Endothelial cell of umbilical vein (primary cell): ENCODE measurements at regions not wholly inside any gene's neighbourhood (a gene's known extent, or its start where the extent isn't known, plus 50 kb on each side); places are given as distances from the start of the nearest gene placed in this dataset.

Source experiments
- BruUV-seq: library from RNA; stranded (reverse); fragments of 400-500 nt; replicated peaks from 2 replicates; lab custom pipeline; 2021; lab: Mats Ljungman, UMichigan
- CTCF ChIA-PET: fragments of 300-600, 350-600 bp; sonication (Branson Sonifier 250); formaldehyde crosslinking; loops from one replicate; lab custom pipeline; 2021; ENCODE audit warnings: antibody characterized with exemption, inconsistent platforms; lab: Charles Lee
- POLR2A ChIA-PET: fragments of 300-600, 350-600 bp; sonication (Branson Sonifier 250); formaldehyde crosslinking; loops from one replicate; lab custom pipeline; 2021; ENCODE audit warnings: antibody characterized with exemption, inconsistent platforms; lab: Charles Lee
- DNase-seq: peaks from one replicate; pipeline ENCODE4 v3.0.0-alpha.2; 2011; ENCODE audit warnings: low read depth, low spot score
- FAIRE-seq: peaks from 2 replicates; lab custom pipeline; 2011; peaks lifted over from hg19 to GRCh38; lab: Jason Lieb, UNC
- H2AFZ ChIP-seq: 2 replicates; pipeline ENCODE4 v1.6.0; 2012; ENCODE audit warnings: low read depth, low read length, control low read depth, inconsistent platforms
- H3K27ac ChIP-seq: 2 replicates; pipeline ENCODE4 v1.5.1; 2011; ENCODE audit warnings: low read depth, mild to moderate bottlenecking, control low read depth, low read length, moderate library complexity; ENCODE audit not compliant: insufficient read depth
- H3K27me3 ChIP-seq, 2 experiments: 2 replicates each; pipeline versions ENCODE4 v1.6.0 to v1.6.1; 2011; ENCODE audit warnings: low read length in 2 of 2, mixed read lengths in 1 of 2; ENCODE audit not compliant: control insufficient read depth in 2 of 2, insufficient read depth in 2 of 2
- H3K36me3 ChIP-seq, 2 experiments: 2 replicates in 1 of 2; 3 replicates in 1 of 2; pipeline ENCODE4 v1.5.1; 2011; ENCODE audit warnings: low read length in 2 of 2, mild to moderate bottlenecking in 1 of 2, moderate library complexity in 1 of 2; ENCODE audit not compliant: control insufficient read depth in 2 of 2, insufficient read depth in 2 of 2; ENCODE audit errors: extremely low read depth in 1 of 2
- H3K4me1 ChIP-seq: 3 replicates; pipeline ENCODE4 v1.5.1; 2011; ENCODE audit warnings: mild to moderate bottlenecking, low read length; ENCODE audit not compliant: control insufficient read depth, insufficient read depth; ENCODE audit errors: extremely low read depth
- H3K4me2 ChIP-seq: 2 replicates; pipeline ENCODE4 v1.6.1; 2011; ENCODE audit warnings: low read length, control low read depth, mixed read lengths; ENCODE audit not compliant: insufficient read depth
- H3K4me3 ChIP-seq, 3 experiments: fragments of 200-600 bp in 1 of 3; sonication (generic), shearing (Covaris generic) in 1 of 3; replicated peaks in 1 of 3; 2 replicates each; pipeline ENCODE4 v1.5.1; 2011 to 2016; ENCODE audit warnings: control low read depth in 3 of 3, low read length in 3 of 3, mild to moderate bottlenecking in 2 of 3, inconsistent platforms in 1 of 3, low read depth in 1 of 3, moderate library complexity in 1 of 3; ENCODE audit not compliant: insufficient read depth in 1 of 3
- H3K79me2 ChIP-seq: 2 replicates; pipeline ENCODE4 v1.6.0; 2012; ENCODE audit warnings: low read length, inconsistent platforms; ENCODE audit not compliant: control insufficient read depth, insufficient read depth
- H3K9ac ChIP-seq: replicated peaks from 2 replicates; pipeline ENCODE3; 2011; ENCODE audit warnings: low read length, control low read depth; ENCODE audit not compliant: insufficient read depth; ENCODE audit errors: extremely low read depth
- H3K9me1 ChIP-seq: replicated peaks from 3 replicates; pipeline ENCODE4 v1.6.0; 2011; ENCODE audit warnings: mild to moderate bottlenecking, low read length; ENCODE audit not compliant: control insufficient read depth, insufficient read depth; ENCODE audit errors: extremely low read depth
- H3K9me3 ChIP-seq: replicated peaks from 2 replicates; pipeline ENCODE4 v1.5.1; 2012; ENCODE audit warnings: low read length, inconsistent platforms; ENCODE audit not compliant: control insufficient read depth, insufficient read depth
- H4K20me1 ChIP-seq: replicated peaks from 2 replicates; pipeline ENCODE3; 2011; ENCODE audit warnings: mild to moderate bottlenecking, low read length; ENCODE audit not compliant: control insufficient read depth, insufficient read depth; ENCODE audit errors: extremely low read depth
- EZH2 ChIP-seq: IDR thresholded peaks from 2 replicates; pipeline ENCODE4 v1.6.1; 2012; ENCODE audit warnings: borderline replicate concordance, low read depth, mild to moderate bottlenecking, moderate library complexity, low read length, inconsistent platforms; ENCODE audit not compliant: severe bottlenecking
- FOS ChIP-seq: IDR thresholded peaks from 2 replicates; pipeline ENCODE4 v1.6.1; 2011; ENCODE audit warnings: mild to moderate bottlenecking, low read length, moderate library complexity, borderline replicate concordance; ENCODE audit not compliant: insufficient read depth
- GATA2 ChIP-seq: IDR thresholded peaks from 2 replicates; pipeline ENCODE4 v1.7.0; 2011; ENCODE audit warnings: low read depth, mild to moderate bottlenecking, moderate library complexity, mixed read lengths, low read length; ENCODE audit not compliant: insufficient read length, insufficient read depth
- JUN ChIP-seq: IDR thresholded peaks from 2 replicates; pipeline ENCODE4 v1.6.1; 2011; ENCODE audit warnings: borderline replicate concordance, low read depth; ENCODE audit not compliant: insufficient read length, insufficient read depth
- MYC ChIP-seq: IDR thresholded peaks from one replicate; pipeline ENCODE4 v1.6.1; 2011; ENCODE audit warnings: mild to moderate bottlenecking, low read depth, low read length
- POLR2A ChIP-seq: IDR thresholded peaks from 2 replicates; pipeline ENCODE4 v1.6.1; 2012; ENCODE audit warnings: low read depth, mild to moderate bottlenecking, control low read depth, low read length
- POLR2AphosphoS5 ChIP-seq: IDR thresholded peaks from 2 replicates; pipeline ENCODE4 v1.6.1; 2012; ENCODE audit warnings: low read depth, mild to moderate bottlenecking, control low read depth, low read length, moderate library complexity; ENCODE audit not compliant: insufficient read depth
- dilution Hi-C: fragments of 300-500 bp; cut with MboI; formaldehyde crosslinking; loops from one replicate; pipeline ENCODE4 v1.15.0; 2019; ENCODE audit warnings: low sequenced_read_pairs; ENCODE audit not compliant: extremely low pct_ligation_motif_present
- intact Hi-C: fragments of 100-400 bp; cut with micrococcal nuclease; formaldehyde crosslinking; loops from one replicate; pipeline ENCODE4 v1.10.0; 2022
- TF ChIP-seq, protein P1 (sequence below), 2 donors: IDR thresholded peaks; 1 replicate in 1 of 2; 2 replicates in 1 of 2; pipeline ENCODE4 v1.5.1; 2011; ENCODE audit warnings: low read length in 2 of 2, mild to moderate bottlenecking in 2 of 2, moderate library complexity in 2 of 2, control low read depth in 1 of 2, inconsistent platforms in 1 of 2, low read depth in 1 of 2; ENCODE audit not compliant: insufficient read depth in 1 of 2; ENCODE audit errors: extremely low read depth in 1 of 2
- TF ChIP-seq, protein P2 (sequence below): IDR thresholded peaks from 2 replicates; pipeline ENCODE4 v1.6.1; 2011; ENCODE audit not compliant: insufficient read depth, insufficient read length

DNA sequence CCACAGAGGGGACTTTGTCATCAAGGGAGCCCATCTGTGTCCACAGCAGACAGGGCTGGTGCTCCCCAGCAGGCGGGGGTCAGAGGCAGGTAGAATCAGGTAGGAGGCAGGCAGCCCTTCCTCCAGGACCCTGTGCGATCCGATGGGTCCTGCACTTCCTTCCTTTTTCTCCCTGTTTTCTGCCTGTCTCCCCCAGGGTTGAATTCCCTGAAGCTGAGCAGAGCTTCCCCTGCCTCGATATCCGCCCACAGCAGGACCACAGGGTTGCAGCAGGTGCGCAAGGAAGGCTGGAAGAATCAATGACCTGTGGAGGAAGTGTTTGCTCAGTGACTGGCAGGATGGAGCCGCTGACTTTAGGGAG is 69.2 kb downstream of the MRPL36 start:
- Histone ChIP-seq H2AFZ (no peak overlapping the region), H3K36me3 (no peaks in the 10 kb centered on the region), H3K9me3 (no peaks in the 10 kb centered on the region), H3K27ac (no peak overlapping the region), H4K20me1 (no peaks in the 10 kb centered on the region), H3K9ac (no peak overlapping the region), H3K9me1 (no peaks in the 10 kb centered on the region), H3K4me3 (no peak overlapping the region), H3K4me1 (no peaks in the 10 kb centered on the region), H3K79me2 (no peaks in the 10 kb centered on the region), H3K4me2 (no peak overlapping the region), H3K27me3 (peaks cover 0 to under 1% of the 10 kb centered on the region in 2 experiments)
- intact Hi-C loops, result no loop called here
- dilution Hi-C loops, result no loop called here
- TF ChIP-seq POLR2A (no peak), MYC (no peak), POLR2AphosphoS5 (no peak), EZH2 (no peak), GATA2 (no peak), JUN (no peak), FOS (no peak)
- TF ChIP-seq, protein P1, sequence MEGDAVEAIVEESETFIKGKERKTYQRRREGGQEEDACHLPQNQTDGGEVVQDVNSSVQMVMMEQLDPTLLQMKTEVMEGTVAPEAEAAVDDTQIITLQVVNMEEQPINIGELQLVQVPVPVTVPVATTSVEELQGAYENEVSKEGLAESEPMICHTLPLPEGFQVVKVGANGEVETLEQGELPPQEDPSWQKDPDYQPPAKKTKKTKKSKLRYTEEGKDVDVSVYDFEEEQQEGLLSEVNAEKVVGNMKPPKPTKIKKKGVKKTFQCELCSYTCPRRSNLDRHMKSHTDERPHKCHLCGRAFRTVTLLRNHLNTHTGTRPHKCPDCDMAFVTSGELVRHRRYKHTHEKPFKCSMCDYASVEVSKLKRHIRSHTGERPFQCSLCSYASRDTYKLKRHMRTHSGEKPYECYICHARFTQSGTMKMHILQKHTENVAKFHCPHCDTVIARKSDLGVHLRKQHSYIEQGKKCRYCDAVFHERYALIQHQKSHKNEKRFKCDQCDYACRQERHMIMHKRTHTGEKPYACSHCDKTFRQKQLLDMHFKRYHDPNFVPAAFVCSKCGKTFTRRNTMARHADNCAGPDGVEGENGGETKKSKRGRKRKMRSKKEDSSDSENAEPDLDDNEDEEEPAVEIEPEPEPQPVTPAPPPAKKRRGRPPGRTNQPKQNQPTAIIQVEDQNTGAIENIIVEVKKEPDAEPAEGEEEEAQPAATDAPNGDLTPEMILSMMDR (IDR thresholded peaks at IDR 0.05; ENCODE audit: extremely low read depth in 1 of 2, insufficient read depth in 1 of 2, low read depth in 1 of 2, low read length in 2 of 2), result no peak
- TF ChIP-seq, protein P2, sequence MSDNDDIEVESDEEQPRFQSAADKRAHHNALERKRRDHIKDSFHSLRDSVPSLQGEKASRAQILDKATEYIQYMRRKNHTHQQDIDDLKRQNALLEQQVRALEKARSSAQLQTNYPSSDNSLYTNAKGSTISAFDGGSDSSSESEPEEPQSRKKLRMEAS, result no peak
- BruUV-seq, result no TSS peak
- DNase-seq, result no peak
- CTCF ChIA-PET, result no interaction called here
- no peak for FAIRE-seq
- POLR2A ChIA-PET, result no interaction called here
